ENCODE measurements at regions not wholly inside any gene's neighbourhood (a gene's known extent, or its start where the extent isn't known, plus 50 kb on each side); places are given as distances from the start of the nearest gene placed in this dataset.

DNA sequence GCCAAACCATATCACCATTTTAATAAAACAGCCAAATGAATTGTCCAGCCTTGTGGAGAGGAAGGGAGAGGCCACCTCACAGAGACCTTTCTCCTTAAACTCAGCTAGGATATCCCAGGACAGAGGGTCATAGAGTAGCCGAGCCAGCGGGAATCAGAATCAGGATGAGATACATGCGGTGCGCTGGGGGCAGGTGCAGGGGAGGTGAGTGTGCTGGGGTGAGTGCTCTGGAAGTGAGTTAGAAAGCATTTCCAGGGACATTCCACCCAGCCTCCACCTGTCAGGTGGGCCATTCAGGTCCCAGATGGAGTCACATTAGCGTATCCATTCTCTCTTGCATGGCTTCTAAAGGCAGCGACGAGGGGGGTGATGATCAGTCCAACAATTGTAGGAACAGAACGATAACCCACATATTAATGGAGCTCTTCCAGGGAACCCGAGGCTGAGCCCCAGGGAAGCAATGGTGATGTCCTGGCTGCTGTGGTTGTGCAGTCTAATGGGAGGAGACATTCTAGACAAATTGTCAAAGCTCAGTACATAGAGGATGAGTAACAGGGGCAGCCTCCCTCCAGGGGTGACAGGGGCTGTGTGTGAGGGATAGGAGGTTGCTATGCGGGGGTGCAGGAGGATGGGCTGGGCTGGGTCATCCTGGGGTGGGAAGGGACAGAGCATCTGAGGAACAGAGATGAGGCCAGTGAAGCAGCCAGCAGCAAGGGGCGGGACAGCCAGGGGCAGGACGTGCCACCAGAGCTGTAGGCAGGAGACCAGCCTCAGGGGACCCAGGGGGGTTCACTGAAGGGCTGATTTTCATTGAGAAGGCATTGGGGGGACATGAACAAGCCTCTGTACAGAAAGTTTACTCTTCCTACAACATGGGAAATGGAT is 88.7 kb upstream of the FRMD1 start:
- no peak for DNase-seq (ENCODE audit: low read depth in 1 of 2, low spot score in 1 of 2)
- in situ Hi-C loops (cut with HindIII; ENCODE audit: low pct_unique_long_range_greater_than_20kb, low sequenced_read_pairs) = no loop called here
- no peak for TF ChIP-seq JUND (IDR thresholded peaks at IDR 0.05; ENCODE audit: low read depth)

DNA sequence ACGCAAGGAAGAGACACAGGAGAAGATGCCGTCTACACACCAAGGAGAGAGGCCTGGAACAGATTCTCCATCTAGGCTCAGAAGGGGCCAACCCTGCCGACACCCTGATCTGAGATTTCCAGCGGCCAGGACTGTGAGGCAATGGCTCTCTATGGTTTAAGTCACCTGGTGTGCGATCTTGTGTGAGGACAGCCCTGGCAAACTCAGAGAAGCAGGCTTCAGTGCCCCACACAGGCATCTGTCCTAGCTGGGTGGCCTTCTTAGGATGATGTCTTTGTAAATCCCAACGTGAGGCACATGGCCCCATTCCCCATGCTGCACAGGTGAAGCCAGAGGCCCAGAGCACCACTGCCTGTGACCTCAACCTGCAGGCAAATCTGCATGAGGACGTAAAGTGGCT is 87.6 kb upstream of the FRMD1 start:
- no peak for TF ChIP-seq JUND (IDR thresholded peaks at IDR 0.05; ENCODE audit: low read depth)
- no peak for DNase-seq (ENCODE audit: low read depth in 1 of 2, low spot score in 1 of 2)
- in situ Hi-C loops (cut with HindIII; ENCODE audit: low pct_unique_long_range_greater_than_20kb, low sequenced_read_pairs) = no loop called here

DNA sequence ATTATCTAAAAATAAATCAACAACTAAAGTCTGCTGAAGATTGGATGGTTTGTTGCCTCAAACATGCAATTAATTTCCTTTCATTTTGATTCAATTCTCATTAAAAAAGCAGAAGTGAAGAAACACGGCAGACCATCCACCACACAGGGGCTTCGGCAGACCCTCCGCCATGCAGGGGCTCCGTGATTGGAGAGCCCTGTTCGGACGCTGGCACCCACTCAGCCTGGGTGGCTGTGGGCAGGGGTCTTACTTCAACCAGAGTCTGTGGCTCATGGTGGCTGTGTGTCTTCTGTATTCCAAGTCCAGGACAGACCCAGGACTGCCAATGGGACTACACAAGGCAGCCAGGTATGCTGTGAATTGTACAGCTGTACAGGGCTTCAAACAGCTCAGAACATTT is 86.9 kb upstream of the FRMD1 start:
- TF ChIP-seq JUND (IDR thresholded peaks at IDR 0.05; ENCODE audit: low read depth) = no peak
- in situ Hi-C loops (cut with HindIII; ENCODE audit: low pct_unique_long_range_greater_than_20kb, low sequenced_read_pairs) = no loop called here
- no peak for DNase-seq (ENCODE audit: low read depth in 1 of 2, low spot score in 1 of 2)

- in situ Hi-C loops (cut with HindIII; ENCODE audit: low pct_unique_long_range_greater_than_20kb, low sequenced_read_pairs) = no loop called here
- TF ChIP-seq JUND (IDR thresholded peaks at IDR 0.05; ENCODE audit: low read depth) = no peak
- DNase-seq (ENCODE audit: low read depth in 1 of 2, low spot score in 1 of 2) = no peak
Measured at GRCh38 chr6:168165373-168165772, 86.4 kb upstream of the FRMD1 start.

- no peak for DNase-seq (ENCODE audit: low read depth in 1 of 2, low spot score in 1 of 2)
- in situ Hi-C loops (cut with HindIII; ENCODE audit: low pct_unique_long_range_greater_than_20kb, low sequenced_read_pairs) = no loop called here
- no peak for TF ChIP-seq JUND (IDR thresholded peaks at IDR 0.05; ENCODE audit: low read depth)
Measured at GRCh38 chr6:168164462-168165061, 85.5 kb upstream of the FRMD1 start.

DNA sequence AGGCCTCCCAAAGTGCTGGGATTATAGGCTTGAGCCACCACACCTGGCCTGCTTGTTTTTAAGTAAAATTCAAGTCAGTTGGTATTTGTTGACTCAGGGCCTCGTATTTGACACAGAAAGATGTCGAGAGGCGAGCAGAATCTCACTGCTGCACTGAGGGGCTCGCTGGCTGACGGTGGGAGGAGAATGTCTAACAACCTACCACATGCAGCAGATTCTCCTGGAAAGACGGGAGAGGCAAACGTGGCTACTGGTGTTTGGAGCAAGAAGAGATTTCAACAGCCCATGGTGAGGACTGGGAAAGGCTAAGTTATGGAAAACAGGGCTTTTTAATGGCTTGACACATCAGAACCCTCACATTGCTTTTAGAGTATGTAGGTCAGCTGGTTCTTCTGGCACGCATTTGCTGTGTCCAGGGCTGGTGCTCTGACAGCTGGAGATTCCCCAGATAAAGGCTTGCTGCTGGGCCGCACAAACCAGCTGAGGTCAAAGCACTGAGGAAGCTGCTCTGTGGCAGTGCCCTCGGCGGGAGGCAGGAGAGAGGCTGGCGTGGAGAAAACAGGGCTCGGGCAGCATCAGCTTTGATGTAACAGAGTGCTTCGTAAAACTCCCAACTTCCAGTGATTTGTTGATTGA is 84.2 kb upstream of the FRMD1 start:
- in situ Hi-C loops (cut with HindIII; ENCODE audit: low pct_unique_long_range_greater_than_20kb, low sequenced_read_pairs) = no loop called here
- TF ChIP-seq JUND (IDR thresholded peaks at IDR 0.05; ENCODE audit: low read depth) = no peak
- no peak for DNase-seq (ENCODE audit: low read depth in 1 of 2, low spot score in 1 of 2)

DNA sequence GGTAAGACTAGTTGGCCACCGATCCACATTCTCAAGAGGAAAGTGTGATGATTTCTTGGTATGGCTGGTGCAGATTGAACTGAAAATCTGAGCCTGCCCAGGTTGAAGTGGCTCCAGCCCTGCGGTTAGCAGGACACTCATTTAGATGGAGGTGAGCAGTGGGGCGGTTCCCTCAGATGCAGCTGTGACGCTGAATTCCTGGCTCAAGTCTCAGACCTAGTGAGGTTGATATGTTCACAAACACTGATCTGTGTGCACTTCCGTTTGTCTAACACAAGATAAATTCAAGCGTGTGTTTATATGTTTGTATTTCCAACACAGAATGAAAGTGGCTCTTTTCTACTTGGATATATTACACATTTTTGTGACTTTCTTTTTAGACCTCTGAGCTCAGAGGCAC is 83.4 kb upstream of the FRMD1 start:
- TF ChIP-seq JUND (IDR thresholded peaks at IDR 0.05; ENCODE audit: low read depth) = no peak
- no peak for DNase-seq (ENCODE audit: low read depth in 1 of 2, low spot score in 1 of 2)
- in situ Hi-C loops (cut with HindIII; ENCODE audit: low pct_unique_long_range_greater_than_20kb, low sequenced_read_pairs) = no loop called here

DNA sequence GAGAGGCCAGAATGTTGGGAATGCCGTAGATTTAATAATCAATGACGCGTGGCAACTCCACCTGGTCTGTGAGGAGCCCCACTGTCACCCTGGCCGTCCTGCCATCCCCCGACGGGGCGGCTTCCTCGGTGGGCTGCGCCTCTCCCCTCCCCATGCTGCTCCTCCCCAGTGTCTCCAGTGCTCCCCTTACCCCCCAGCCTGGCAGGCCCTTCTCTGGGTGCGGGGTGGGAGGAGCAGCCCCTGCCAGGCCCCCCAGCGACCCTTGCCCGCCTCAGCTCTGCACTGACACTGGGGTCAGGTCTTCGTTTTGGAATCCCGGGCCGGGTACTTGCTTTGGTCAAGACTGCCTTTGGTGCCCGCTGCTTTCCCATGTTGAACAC is 82.3 kb upstream of the FRMD1 start:
- DNase-seq (ENCODE audit: low read depth in 1 of 2, low spot score in 1 of 2) = no peak
- TF ChIP-seq JUND (IDR thresholded peaks at IDR 0.05; ENCODE audit: low read depth) = no peak
- in situ Hi-C loops (cut with HindIII; ENCODE audit: low pct_unique_long_range_greater_than_20kb, low sequenced_read_pairs) = no loop called here

DNA sequence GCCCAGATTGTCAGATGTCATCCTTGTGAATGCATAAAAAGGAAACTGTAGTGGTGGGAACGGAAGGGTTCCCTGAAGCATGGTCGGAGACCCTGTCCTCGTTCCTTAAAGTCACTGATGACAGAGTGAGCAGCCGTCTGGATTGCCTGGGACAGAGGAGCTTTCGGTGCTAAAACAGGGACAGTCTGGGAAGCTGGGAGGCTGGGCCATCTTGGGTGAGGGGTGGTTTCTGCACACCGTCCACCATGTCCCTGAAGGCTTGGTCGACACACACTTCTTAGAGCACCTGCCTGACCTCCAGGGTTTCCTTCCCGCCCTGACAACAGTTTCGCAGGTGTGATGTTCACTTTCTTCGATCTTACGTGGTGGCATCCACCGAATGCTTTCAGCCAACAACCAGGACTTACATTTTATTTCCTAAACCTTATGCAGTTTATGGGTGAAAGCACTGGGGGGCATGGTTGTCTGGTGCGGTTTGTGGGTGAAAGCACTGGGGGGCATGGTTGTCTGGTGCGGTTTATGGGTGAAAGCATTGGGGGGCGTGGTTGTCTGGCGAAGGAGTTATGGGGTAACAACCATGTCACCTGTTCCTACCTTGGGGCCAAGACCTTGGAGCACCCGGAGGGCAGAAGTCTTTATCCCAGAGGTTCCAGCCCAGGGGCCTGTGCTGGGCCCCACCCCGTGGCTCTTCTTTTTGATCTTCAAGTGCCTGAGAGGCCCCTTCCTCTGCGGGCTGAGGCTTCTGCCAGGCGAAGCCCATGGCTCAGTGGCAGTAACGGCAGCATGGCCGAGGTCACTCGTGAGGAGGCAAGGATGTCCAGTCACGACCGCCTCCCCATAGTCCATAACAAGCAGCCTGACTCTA is 81.7 kb upstream of the FRMD1 start:
- no peak for DNase-seq (ENCODE audit: low read depth in 1 of 2, low spot score in 1 of 2)
- no peak for TF ChIP-seq JUND (IDR thresholded peaks at IDR 0.05; ENCODE audit: low read depth)
- in situ Hi-C loops (cut with HindIII; ENCODE audit: low pct_unique_long_range_greater_than_20kb, low sequenced_read_pairs) = no loop called here

DNA sequence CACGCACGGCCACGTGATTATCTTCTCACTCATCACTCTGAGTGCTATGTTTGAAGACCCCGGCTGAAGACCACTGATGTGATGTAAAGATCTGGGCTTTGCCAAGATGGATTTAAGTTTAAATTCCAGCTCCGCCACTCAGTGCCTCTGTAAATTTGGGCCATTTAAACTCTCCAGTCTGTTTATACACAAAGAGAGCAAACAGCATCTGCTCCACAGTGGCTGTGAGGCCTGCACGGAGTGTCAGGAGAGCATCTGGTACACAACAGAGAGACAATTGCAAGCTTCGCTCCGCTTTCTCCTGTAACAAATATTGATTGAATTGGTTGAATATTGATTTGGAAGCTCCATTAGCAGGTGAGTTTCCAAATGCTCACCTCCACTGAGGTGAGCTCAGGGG is 80.5 kb upstream of the FRMD1 start:
- in situ Hi-C loops (cut with HindIII; ENCODE audit: low pct_unique_long_range_greater_than_20kb, low sequenced_read_pairs) = no loop called here
- TF ChIP-seq JUND (IDR thresholded peaks at IDR 0.05; ENCODE audit: low read depth) = no peak

GRCh38 chr6:168158980-168159349 is 80.0 kb upstream of the FRMD1 start:
- in situ Hi-C loops (cut with HindIII; ENCODE audit: low pct_unique_long_range_greater_than_20kb, low sequenced_read_pairs) = no loop called here
- DNase-seq (ENCODE audit: low read depth in 1 of 2, low spot score in 1 of 2) = no peak
- no peak for TF ChIP-seq JUND (IDR thresholded peaks at IDR 0.05; ENCODE audit: low read depth)

More for the DNA sequence above, 80.5 kb upstream of the FRMD1 start:
- no peak for DNase-seq (ENCODE audit: low read depth in 1 of 2, low spot score in 1 of 2)

DNA sequence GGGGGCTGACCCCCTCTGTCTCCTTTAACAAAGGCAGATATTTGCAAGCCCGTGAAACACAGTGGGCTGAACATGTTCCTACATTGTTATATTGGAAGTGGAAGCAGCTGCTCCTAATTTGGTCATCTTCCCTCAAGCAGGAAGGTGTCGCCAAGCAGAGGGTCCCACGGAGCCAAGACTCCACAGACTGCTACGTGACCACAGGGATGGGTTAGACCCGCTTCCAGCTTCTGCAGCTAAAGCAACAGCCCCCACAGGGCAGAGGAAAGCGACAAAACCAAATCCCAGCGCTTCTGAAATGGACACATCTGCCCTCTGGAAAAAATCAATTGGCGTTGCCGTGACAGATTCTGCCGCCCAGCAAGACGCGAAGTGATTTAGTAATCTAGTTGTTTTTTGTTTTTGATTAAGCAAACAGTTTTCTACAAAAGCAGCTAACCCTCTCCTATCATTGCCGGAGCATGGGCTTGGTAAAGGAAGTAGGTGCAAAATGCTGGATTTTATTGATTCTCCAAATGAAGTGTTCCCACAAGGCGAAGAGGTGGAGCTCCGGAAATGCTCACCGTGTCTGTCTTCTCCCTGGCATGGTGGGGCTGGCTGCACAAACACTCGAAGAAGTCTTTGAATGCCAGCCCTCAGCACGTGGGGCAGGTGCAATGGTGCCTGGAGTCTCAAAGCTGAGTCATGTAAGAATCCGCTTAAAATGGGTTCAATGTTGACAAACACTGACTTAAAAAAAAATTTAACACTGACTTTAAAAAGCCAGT is 79.4 kb upstream of the FRMD1 start:
- DNase-seq (ENCODE audit: low read depth in 1 of 2, low spot score in 1 of 2) = no peak
- no peak for TF ChIP-seq JUND (IDR thresholded peaks at IDR 0.05; ENCODE audit: low read depth)
- in situ Hi-C loops (cut with HindIII; ENCODE audit: low pct_unique_long_range_greater_than_20kb, low sequenced_read_pairs) = no loop called here
